Left lung (tissue), 4 donors: ENCODE measurements at regions not wholly inside any gene's neighbourhood (a gene's known extent, or its start where the extent isn't known, plus 50 kb on each side); places are given as distances from the start of the nearest gene placed in this dataset.

Source experiments
- ATAC-seq: fragments of 200-7000 bp; cut with Tn5 transposase; one replicate; pipeline ENCODE4 v1.9.1; 2020; ENCODE audit warnings: moderate library complexity
- DNase-seq, 4 donors: peaks; one replicate each; pipeline ENCODE4 v3.0.0-alpha.2; 2013 to 2020
- H3K27ac ChIP-seq, 2 donors: fragments of 200-600 bp; sonication (generic) in 1 of 2; one replicate each; pipeline versions ENCODE4 v1.5.0 to v1.8.0; 2020 to 2021
- H3K27me3 ChIP-seq, 2 donors: fragments of 200-600 bp; sonication (generic) in 1 of 2; one replicate each; pipeline versions ENCODE4 v1.5.0 to v1.8.0; 2020 to 2021
- H3K36me3 ChIP-seq, 2 donors: fragments of 200-600 bp; sonication (generic) in 1 of 2; one replicate each; pipeline versions ENCODE4 v1.5.0 to v1.8.0; 2020 to 2021
- H3K4me1 ChIP-seq, 2 donors: fragments of 200-600 bp; one replicate each; pipeline ENCODE4 v1.8.0; 2021
- H3K4me3 ChIP-seq, 2 donors: fragments of 200-600 bp; sonication (generic) in 1 of 2; one replicate each; pipeline versions ENCODE4 v1.5.0 to v1.8.0; 2020 to 2021; ENCODE audit warnings: mild to moderate bottlenecking in 1 of 2
- H3K9me3 ChIP-seq, 2 donors: fragments of 200-600 bp; sonication (generic) in 1 of 2; one replicate each; pipeline versions ENCODE4 v1.5.0 to v1.8.0; 2020 to 2021
- intact Hi-C, 2 donors: fragments of 100-400 bp; cut with DNase I; formaldehyde crosslinking; loops; one replicate each; pipeline versions ENCODE4 v1.11.2 to v1.14.2; 2022
- TF ChIP-seq, protein P1 (sequence below), 2 donors: fragments of 200-600 bp; sonication (generic) in 1 of 2; IDR thresholded peaks; one replicate each; pipeline versions ENCODE4 v1.5.0 to v1.8.0; 2021; ENCODE audit warnings: antibody characterized with exemption in 2 of 2
- donor health status: DM: no; HTN: yes; CAD: no.
- donor health status: DM: no; HTN: no; CAD: no.

DNA sequence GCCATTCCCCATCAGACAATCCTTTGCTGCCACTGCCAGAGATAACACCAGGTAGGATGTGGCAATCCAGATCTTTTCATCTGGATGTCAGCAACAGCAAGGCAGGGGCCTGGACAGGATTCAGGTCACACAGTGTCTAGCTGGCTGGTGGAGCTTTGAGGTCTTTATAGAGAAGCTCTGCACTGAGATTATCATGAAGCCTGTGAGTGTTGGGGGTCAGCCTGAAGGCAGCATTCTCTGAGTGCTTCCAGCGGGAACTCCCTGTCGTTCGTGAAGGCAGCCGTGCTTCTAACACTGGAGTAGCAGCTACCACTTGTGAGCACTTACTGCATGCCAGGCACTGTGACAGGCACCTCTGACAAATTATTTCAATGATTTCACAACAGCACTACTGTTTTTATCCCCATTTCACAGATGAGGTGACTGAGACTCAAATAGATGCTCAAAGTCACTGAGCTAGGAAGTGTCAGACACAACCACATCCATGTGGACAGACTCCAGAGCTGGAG lies 85.7 kb downstream of the SEMA4F start:
- intact Hi-C loops: no loop called here
- TF ChIP-seq, protein P1, sequence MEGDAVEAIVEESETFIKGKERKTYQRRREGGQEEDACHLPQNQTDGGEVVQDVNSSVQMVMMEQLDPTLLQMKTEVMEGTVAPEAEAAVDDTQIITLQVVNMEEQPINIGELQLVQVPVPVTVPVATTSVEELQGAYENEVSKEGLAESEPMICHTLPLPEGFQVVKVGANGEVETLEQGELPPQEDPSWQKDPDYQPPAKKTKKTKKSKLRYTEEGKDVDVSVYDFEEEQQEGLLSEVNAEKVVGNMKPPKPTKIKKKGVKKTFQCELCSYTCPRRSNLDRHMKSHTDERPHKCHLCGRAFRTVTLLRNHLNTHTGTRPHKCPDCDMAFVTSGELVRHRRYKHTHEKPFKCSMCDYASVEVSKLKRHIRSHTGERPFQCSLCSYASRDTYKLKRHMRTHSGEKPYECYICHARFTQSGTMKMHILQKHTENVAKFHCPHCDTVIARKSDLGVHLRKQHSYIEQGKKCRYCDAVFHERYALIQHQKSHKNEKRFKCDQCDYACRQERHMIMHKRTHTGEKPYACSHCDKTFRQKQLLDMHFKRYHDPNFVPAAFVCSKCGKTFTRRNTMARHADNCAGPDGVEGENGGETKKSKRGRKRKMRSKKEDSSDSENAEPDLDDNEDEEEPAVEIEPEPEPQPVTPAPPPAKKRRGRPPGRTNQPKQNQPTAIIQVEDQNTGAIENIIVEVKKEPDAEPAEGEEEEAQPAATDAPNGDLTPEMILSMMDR (IDR thresholded peaks at IDR 0.05): no peak
- no peak overlapping the region for H3K4me3 ChIP-seq
- no peak for ATAC-seq
- no peaks in the 10 kb centered on the region for H3K27me3 ChIP-seq
- no peaks in the 10 kb centered on the region for H3K36me3 ChIP-seq
- DNase-seq: no peak
- H3K27ac ChIP-seq: no peak overlapping the region
- peaks cover 0 to 10% of the 10 kb centered on the region in 2 donors for H3K4me1 ChIP-seq
- peaks cover 0 to 11% of the 10 kb centered on the region in 2 donors for H3K9me3 ChIP-seq

DNA sequence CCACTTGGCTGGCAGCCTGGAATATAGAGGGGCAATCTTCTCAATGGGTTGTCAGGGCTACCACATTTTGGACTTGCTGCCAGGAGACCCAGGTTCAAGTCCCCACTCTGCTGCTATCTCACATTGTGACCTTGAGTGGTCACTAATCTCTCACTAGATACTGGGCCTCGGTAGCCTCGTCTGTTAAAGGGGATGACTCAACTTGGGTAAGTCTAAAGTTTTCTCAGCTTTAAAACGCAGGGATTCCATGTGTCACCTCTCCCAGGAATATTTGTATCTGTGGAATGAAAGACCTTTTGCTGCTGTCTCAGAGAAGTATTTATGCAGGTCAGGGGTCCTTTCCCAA lies 86.3 kb downstream of the SEMA4F start:
- Histone ChIP-seq H3K4me3 (no peak overlapping the region), H3K36me3 (no peaks in the 10 kb centered on the region), H3K9me3 (peaks cover 0 to 11% of the 10 kb centered on the region in 2 donors), H3K4me1 (peaks cover 0 to 10% of the 10 kb centered on the region in 2 donors), H3K27ac (no peak overlapping the region), H3K27me3 (no peaks in the 10 kb centered on the region)
- TF ChIP-seq, protein P1 (IDR thresholded peaks at IDR 0.05): no peak
- ATAC-seq (no peak), DNase-seq (no peak)
- intact Hi-C loops: no loop called here

DNA sequence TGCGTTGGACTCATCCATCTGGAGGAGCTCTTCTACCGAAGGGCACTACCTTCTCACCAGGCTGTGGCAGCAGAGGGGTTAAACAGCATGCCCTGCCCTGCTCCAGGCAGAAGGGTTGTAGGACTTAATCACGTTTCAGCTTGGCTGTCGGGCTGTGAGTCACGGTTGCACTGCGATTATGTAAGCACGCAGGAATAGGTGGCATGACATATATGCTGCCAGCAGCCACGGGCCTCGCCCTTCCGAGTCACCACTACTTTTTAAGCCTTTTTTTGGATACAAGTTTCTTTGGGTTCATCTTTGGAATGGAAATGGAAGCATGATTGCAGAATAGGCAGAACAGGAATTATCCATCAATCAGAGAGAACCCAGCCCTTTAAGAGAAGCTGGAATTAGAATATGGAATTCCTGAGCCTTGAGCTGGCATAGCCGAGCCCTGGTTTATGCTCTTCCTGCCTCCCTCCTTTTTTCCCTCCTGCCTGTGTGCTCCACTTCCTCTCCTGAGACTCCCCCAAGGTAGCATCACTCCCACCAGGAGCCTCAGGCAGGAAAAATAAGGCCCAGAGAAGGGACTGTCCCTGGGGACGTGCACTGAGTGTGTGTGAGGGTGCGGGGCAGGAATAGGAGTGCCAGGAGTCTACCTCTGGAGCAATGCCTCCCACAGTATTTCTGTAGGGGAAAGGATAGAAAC lies 86.8 kb downstream of the SEMA4F start:
- TF ChIP-seq, protein P1 (IDR thresholded peaks at IDR 0.05): no peak
- Histone ChIP-seq H3K4me1 (peaks cover 0 to 10% of the 10 kb centered on the region in 2 donors), H3K4me3 (no peak overlapping the region), H3K27ac (no peak overlapping the region), H3K36me3 (no peaks in the 10 kb centered on the region), H3K27me3 (no peaks in the 10 kb centered on the region), H3K9me3 (peaks cover 0 to 11% of the 10 kb centered on the region in 2 donors)
- DNase-seq (peak in 3 of 4 donors; percentile 10 to 84 (median 82)), ATAC-seq (peak; percentile 97)
- intact Hi-C loops: no loop called here

DNA sequence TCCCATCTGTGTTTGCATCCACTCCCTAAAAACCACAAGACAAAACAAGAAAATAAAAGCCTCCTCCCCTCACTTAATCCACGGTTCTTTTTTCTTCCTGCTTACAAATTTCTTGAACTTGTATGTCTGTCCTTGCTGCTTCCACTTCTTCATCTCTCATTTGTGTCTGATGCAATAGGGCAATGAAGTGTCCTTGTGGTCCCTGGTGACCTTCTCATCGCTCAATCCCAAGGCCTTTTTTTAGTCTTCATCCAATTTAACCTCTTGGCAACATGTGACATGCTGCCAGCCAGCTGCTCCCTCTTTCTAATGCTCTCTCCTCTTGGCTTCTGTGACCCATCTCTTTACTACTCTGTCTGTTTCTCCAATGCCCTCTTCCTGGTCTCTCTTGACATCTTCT lies 87.6 kb downstream of the SEMA4F start:
- H3K4me3 ChIP-seq: no peak overlapping the region
- H3K4me1 ChIP-seq: peaks cover 0 to 10% of the 10 kb centered on the region in 2 donors
- no peaks in the 10 kb centered on the region for H3K27me3 ChIP-seq
- intact Hi-C loops: no loop called here
- no peaks in the 10 kb centered on the region for H3K36me3 ChIP-seq
- DNase-seq (no peak), ATAC-seq (no peak)
- no peak overlapping the region for H3K27ac ChIP-seq
- H3K9me3 ChIP-seq: peaks cover 0 to 6% of the 10 kb centered on the region in 2 donors
- TF ChIP-seq, protein P1 (IDR thresholded peaks at IDR 0.05): no peak

DNA sequence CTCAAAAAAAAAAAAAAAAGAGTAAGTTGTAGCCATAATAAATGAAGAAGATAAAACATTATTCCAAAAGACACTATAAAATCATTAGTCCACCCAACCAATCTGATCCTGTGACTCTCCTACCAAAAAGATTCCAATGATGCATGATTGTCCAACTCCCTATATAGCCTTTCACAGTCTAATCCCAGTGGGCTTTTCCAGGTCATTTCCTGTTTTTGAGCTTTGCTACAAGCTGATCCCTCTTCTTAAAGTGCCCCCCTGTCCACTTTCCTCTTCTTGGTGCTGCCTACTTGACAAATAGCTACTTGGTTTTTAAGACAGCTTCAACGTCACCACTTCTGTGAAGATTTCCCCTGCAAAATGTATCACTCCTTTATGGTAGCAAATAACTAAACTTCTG lies 88.4 kb downstream of the SEMA4F start:
- Histone ChIP-seq H3K36me3 (no peaks in the 10 kb centered on the region), H3K27me3 (no peaks in the 10 kb centered on the region), H3K4me1 (peaks cover 0 to 10% of the 10 kb centered on the region in 2 donors), H3K27ac (no peak overlapping the region), H3K4me3 (no peak overlapping the region), H3K9me3 (no peaks in the 10 kb centered on the region)
- ATAC-seq (no peak), DNase-seq (no peak)
- TF ChIP-seq, protein P1 (IDR thresholded peaks at IDR 0.05): no peak
- intact Hi-C loops: no loop called here
